ENCODE measurements at regions not wholly inside any gene's neighbourhood (a gene's known extent, or its start where the extent isn't known, plus 50 kb on each side); places are given as distances from the start of the nearest gene placed in this dataset.

- TF ChIP-seq, protein P1, sequence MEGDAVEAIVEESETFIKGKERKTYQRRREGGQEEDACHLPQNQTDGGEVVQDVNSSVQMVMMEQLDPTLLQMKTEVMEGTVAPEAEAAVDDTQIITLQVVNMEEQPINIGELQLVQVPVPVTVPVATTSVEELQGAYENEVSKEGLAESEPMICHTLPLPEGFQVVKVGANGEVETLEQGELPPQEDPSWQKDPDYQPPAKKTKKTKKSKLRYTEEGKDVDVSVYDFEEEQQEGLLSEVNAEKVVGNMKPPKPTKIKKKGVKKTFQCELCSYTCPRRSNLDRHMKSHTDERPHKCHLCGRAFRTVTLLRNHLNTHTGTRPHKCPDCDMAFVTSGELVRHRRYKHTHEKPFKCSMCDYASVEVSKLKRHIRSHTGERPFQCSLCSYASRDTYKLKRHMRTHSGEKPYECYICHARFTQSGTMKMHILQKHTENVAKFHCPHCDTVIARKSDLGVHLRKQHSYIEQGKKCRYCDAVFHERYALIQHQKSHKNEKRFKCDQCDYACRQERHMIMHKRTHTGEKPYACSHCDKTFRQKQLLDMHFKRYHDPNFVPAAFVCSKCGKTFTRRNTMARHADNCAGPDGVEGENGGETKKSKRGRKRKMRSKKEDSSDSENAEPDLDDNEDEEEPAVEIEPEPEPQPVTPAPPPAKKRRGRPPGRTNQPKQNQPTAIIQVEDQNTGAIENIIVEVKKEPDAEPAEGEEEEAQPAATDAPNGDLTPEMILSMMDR (IDR thresholded peaks at IDR 0.05; ENCODE audit: insufficient read depth, low read length, poor library complexity, severe bottlenecking) = no peak
- Histone ChIP-seq H3K36me3 (ENCODE audit: control insufficient read depth, insufficient read depth, low read length) (no peaks in the 10 kb centered on the region), H3K27me3 (ENCODE audit: control insufficient read depth, insufficient read depth, low read length) (no peaks in the 10 kb centered on the region), H3K4me3 (ENCODE audit: low read depth, low read length) (no peak overlapping the region)
- DNase-seq (ENCODE audit: low read depth) = no peak
Measured at GRCh38 chr7:113812591-113813255, 106.1 kb downstream of the PPP1R3A start.

- no peaks in the 10 kb centered on the region for H3K27me3 ChIP-seq (ENCODE audit: control insufficient read depth, insufficient read depth, low read length)
- TF ChIP-seq, protein P1 (IDR thresholded peaks at IDR 0.05; ENCODE audit: insufficient read depth, low read length, poor library complexity, severe bottlenecking) = no peak
- H3K4me3 ChIP-seq (ENCODE audit: low read depth, low read length) = no peak overlapping the region
- DNase-seq (ENCODE audit: low read depth) = no peak
- no peaks in the 10 kb centered on the region for H3K36me3 ChIP-seq (ENCODE audit: control insufficient read depth, insufficient read depth, low read length)
Measured at GRCh38 chr7:113810080-113810744, 108.6 kb downstream of the PPP1R3A start.

DNA sequence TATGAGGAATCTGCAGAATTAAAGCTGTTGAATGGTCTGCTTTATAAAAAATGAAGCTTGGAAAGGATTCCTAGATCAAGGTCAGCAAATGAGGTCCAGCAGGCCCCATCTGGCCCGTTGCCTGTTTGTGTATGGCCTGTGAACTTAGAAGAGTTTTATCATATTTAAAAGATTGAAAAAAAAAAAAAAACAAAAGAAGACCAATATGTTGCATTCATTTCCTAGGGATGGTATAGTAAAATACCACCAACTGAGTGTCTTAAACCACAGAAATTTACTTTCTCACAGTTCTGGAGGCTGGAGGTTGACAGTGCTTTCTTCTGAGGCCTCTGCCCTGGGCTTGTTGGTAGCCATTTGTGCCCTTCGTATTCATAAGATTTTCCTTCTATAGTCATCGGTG, 109.2 kb downstream of the PPP1R3A start:
- TF ChIP-seq, protein P1 (IDR thresholded peaks at IDR 0.05; ENCODE audit: insufficient read depth, low read length, poor library complexity, severe bottlenecking) = no peak
- Histone ChIP-seq H3K4me3 (ENCODE audit: low read depth, low read length) (no peak overlapping the region), H3K27me3 (ENCODE audit: control insufficient read depth, insufficient read depth, low read length) (no peaks in the 10 kb centered on the region), H3K36me3 (ENCODE audit: control insufficient read depth, insufficient read depth, low read length) (no peaks in the 10 kb centered on the region)
- no peak for DNase-seq (ENCODE audit: low read depth)

GRCh38 chr7:113806633-113807327, 112.0 kb downstream of the PPP1R3A start:
- no peaks in the 10 kb centered on the region for H3K36me3 ChIP-seq (ENCODE audit: control insufficient read depth, insufficient read depth, low read length)
- no peak overlapping the region for H3K4me3 ChIP-seq (ENCODE audit: low read depth, low read length)
- TF ChIP-seq, protein P1 (IDR thresholded peaks at IDR 0.05; ENCODE audit: insufficient read depth, low read length, poor library complexity, severe bottlenecking) = no peak
- H3K27me3 ChIP-seq (ENCODE audit: control insufficient read depth, insufficient read depth, low read length) = no peaks in the 10 kb centered on the region
- no peak for DNase-seq (ENCODE audit: low read depth)

GRCh38 chr7:113805976-113806375, 112.8 kb downstream of the PPP1R3A start:
- TF ChIP-seq, protein P1 (IDR thresholded peaks at IDR 0.05; ENCODE audit: insufficient read depth, low read length, poor library complexity, severe bottlenecking) = no peak
- Histone ChIP-seq H3K4me3 (ENCODE audit: low read depth, low read length) (no peak overlapping the region), H3K27me3 (ENCODE audit: control insufficient read depth, insufficient read depth, low read length) (no peaks in the 10 kb centered on the region), H3K36me3 (ENCODE audit: control insufficient read depth, insufficient read depth, low read length) (no peaks in the 10 kb centered on the region)
- peak; percentile 49 for DNase-seq (ENCODE audit: low read depth)
